ENCODE measurements at regions not wholly inside any gene's neighbourhood (a gene's known extent, or its start where the extent isn't known, plus 50 kb on each side); places are given as distances from the start of the nearest gene placed in this dataset.

- DNase-seq = no peak
Observed at GRCh38 chr18:78612801-78613200, 366.8 kb upstream of the SALL3 start.

GRCh38 chr18:78618726-78619125, 360.9 kb upstream of the SALL3 start:
- DNase-seq = no peak

GRCh38 chr18:78619854-78620253, 359.8 kb upstream of the SALL3 start:
- DNase-seq = no peak

- DNase-seq = no peak
Observed at GRCh38 chr18:78620326-78620725, 359.3 kb upstream of the SALL3 start.

GRCh38 chr18:78621141-78621755, 358.4 kb upstream of the SALL3 start:
- no peak for DNase-seq

- DNase-seq = no peak
Observed at GRCh38 chr18:78622251-78622906, 357.2 kb upstream of the SALL3 start.

GRCh38 chr18:78622907-78623541, 356.6 kb upstream of the SALL3 start:
- DNase-seq = no peak

- DNase-seq = no peak
Observed at GRCh38 chr18:78624646-78625279, 354.9 kb upstream of the SALL3 start.

- DNase-seq = no peak
Observed at GRCh38 chr18:78625847-78626246, 353.8 kb upstream of the SALL3 start.

- DNase-seq = no peak
Observed at GRCh38 chr18:78627551-78628346, 351.9 kb upstream of the SALL3 start.

GRCh38 chr18:78629426-78629825, 350.2 kb upstream of the SALL3 start:
- DNase-seq = no peak

GRCh38 chr18:78630356-78630755, 349.3 kb upstream of the SALL3 start:
- DNase-seq = no peak

- DNase-seq = no peak
Observed at GRCh38 chr18:78630981-78631510, 348.6 kb upstream of the SALL3 start.

- no peak for DNase-seq
Observed at GRCh38 chr18:78632111-78632541, 347.5 kb upstream of the SALL3 start.

GRCh38 chr18:78634061-78634696, 345.4 kb upstream of the SALL3 start:
- no peak for DNase-seq

- DNase-seq = no peak
Observed at GRCh38 chr18:78635093-78635800, 344.4 kb upstream of the SALL3 start.

GRCh38 chr18:78636260-78636659, 343.4 kb upstream of the SALL3 start:
- no peak for DNase-seq

GRCh38 chr18:78637442-78638402, 341.9 kb upstream of the SALL3 start:
- DNase-seq = no peak

GRCh38 chr18:78639006-78639950, 340.3 kb upstream of the SALL3 start:
- DNase-seq = no peak
